Liver (tissue), 7 donors: ENCODE measurements at regions not wholly inside any gene's neighbourhood (a gene's known extent, or its start where the extent isn't known, plus 50 kb on each side); places are given as distances from the start of the nearest gene placed in this dataset.

Source experiments
- DNase-seq: peaks from one replicate; pipeline ENCODE4 v3.0.0-alpha.2; 2017; ENCODE audit warnings: low spot score
- H3K27ac ChIP-seq, 2 donors: one replicate each; pipeline ENCODE4 v1.7.0; 2013; ENCODE audit warnings: inconsistent platforms in 2 of 2, low read length in 2 of 2, control low read depth in 1 of 2, low read depth in 1 of 2, mild to moderate bottlenecking in 1 of 2
- H3K27me3 ChIP-seq, 4 donors: one replicate each; pipeline versions ENCODE4 v1.6.1 to v1.7.0; 2013; ENCODE audit warnings: low read length in 3 of 4, inconsistent platforms in 1 of 4, mild to moderate bottlenecking in 1 of 4, moderate library complexity in 1 of 4; ENCODE audit not compliant: control insufficient read depth in 4 of 4, insufficient read depth in 4 of 4
- H3K36me3 ChIP-seq, 4 donors: one replicate each; pipeline versions ENCODE4 v1.6.1 to v1.7.0; 2013; ENCODE audit warnings: low read length in 3 of 4, mild to moderate bottlenecking in 3 of 4, low read depth in 1 of 4, moderate library complexity in 1 of 4; ENCODE audit not compliant: control insufficient read depth in 4 of 4, insufficient read depth in 3 of 4
- H3K4me1 ChIP-seq, 4 donors: one replicate each; pipeline versions ENCODE4 v1.6.1 to v1.7.0; 2013; ENCODE audit warnings: low read length in 3 of 4, mild to moderate bottlenecking in 3 of 4, moderate library complexity in 1 of 4; ENCODE audit not compliant: control insufficient read depth in 4 of 4, insufficient read depth in 4 of 4
- H3K4me3 ChIP-seq, 3 donors: one replicate each; pipeline versions ENCODE4 v1.6.1 to v1.7.0; 2013; ENCODE audit warnings: low read length in 3 of 3, control low read depth in 1 of 3, low read depth in 1 of 3, mild to moderate bottlenecking in 1 of 3
- H3K9ac ChIP-seq, 2 donors: one replicate each; pipeline ENCODE4 v1.7.0; 2013; ENCODE audit warnings: low read length in 2 of 2, mild to moderate bottlenecking in 2 of 2, moderate library complexity in 2 of 2, control low read depth in 1 of 2, low read depth in 1 of 2
- H3K9me3 ChIP-seq, 4 donors: one replicate each; pipeline versions ENCODE4 v1.6.1 to v1.7.0; 2013; ENCODE audit warnings: low read length in 3 of 4; ENCODE audit not compliant: control insufficient read depth in 4 of 4
- EGR1 ChIP-seq, 2 donors: IDR thresholded peaks; 2 replicates each; pipeline ENCODE4 v1.6.1; 2016 to 2018; ENCODE audit warnings: antibody characterized with exemption in 2 of 2, low read depth in 2 of 2
- FOXA2 ChIP-seq: IDR thresholded peaks from 2 replicates; pipeline ENCODE4 v1.6.1; 2016; ENCODE audit warnings: antibody characterized with exemption
- HNF4A ChIP-seq, 2 donors: conservative IDR thresholded peaks; 2 replicates each; pipeline ENCODE4 v1.6.1; 2016; ENCODE audit warnings: antibody characterized with exemption in 2 of 2, mild to moderate bottlenecking in 2 of 2
- JUND ChIP-seq, 2 donors: IDR thresholded peaks; 2 replicates each; pipeline ENCODE4 v1.6.1; 2016; ENCODE audit warnings: antibody characterized with exemption in 2 of 2
- RAD21 ChIP-seq, 2 donors: IDR thresholded peaks; 2 replicates each; pipeline ENCODE4 v1.6.1; 2016; ENCODE audit warnings: antibody characterized with exemption in 2 of 2, mild to moderate bottlenecking in 2 of 2
- RXRA ChIP-seq, 2 donors: IDR thresholded peaks; 2 replicates each; pipeline ENCODE4 v1.6.1; 2017 to 2018; ENCODE audit warnings: antibody characterized with exemption in 2 of 2, mild to moderate bottlenecking in 1 of 2
- SP1 ChIP-seq: IDR thresholded peaks from 2 replicates; pipeline ENCODE4 v1.6.1; 2018; ENCODE audit warnings: antibody characterized with exemption, mild to moderate bottlenecking
- YY1 ChIP-seq: IDR thresholded peaks from 2 replicates; pipeline ENCODE4 v1.6.1; 2016; ENCODE audit warnings: antibody characterized with exemption, mild to moderate bottlenecking
- WGBS: extraction: QIAGEN DNeasy Blood & Tissue Kit; methylation state at CpG from one replicate; pipeline ENCODE4 v1.1.7; 2013; 5-methylcytosine and 5-hydroxymethylcytosine counted together
- TF ChIP-seq, protein P1 (sequence below): IDR thresholded peaks from 2 replicates; pipeline ENCODE4 v1.6.1; 2016; ENCODE audit warnings: antibody characterized with exemption
- TF ChIP-seq, protein P2 (sequence below): IDR thresholded peaks from 2 replicates; pipeline ENCODE4 v1.6.1; 2016; ENCODE audit warnings: antibody characterized with exemption
- donor health status: healthy.
- donor health status: healthy.
- donor health status: healthy.
- donor health status: healthy.

DNA sequence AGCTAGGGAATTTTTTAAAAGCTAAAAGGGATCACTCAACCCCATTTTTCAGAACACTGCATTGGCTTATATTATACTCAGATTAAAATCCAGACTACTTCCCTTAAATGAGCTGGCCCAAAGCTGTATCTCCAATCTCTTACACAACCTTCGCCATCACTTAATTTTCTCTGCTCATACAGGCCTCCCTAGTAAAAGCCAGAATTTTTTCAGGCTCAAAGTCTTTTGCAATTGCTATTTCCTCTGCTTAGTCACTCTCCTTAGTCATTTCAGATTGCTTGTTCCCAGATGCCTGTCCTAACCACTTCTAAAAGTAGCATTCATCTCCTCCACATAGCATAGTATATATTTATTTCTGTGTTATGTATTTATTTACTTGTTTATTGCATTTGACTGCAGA lies 1587.9 kb upstream of the ADGRL3 start:
- 71% methylated on average over 1 of the region's 1 CpG for WGBS
- H3K36me3 ChIP-seq = no peaks in the 10 kb centered on the region
- no peak for TF ChIP-seq RAD21 (IDR thresholded peaks at IDR 0.05)
- TF ChIP-seq HNF4A (conservative IDR thresholded peaks at IDR 0.05) = peak in 1 of 2 donors; percentile 12
- H3K27me3 ChIP-seq = no peaks in the 10 kb centered on the region
- DNase-seq = no peak
- H3K9me3 ChIP-seq = no peaks in the 10 kb centered on the region
- H3K4me1 ChIP-seq = peaks cover 0 to 4% (median under 1%) of the 10 kb centered on the region in 4 donors
- H3K27ac ChIP-seq = no peak overlapping the region
- no peak overlapping the region for H3K9ac ChIP-seq
- no peak overlapping the region for H3K4me3 ChIP-seq

DNA sequence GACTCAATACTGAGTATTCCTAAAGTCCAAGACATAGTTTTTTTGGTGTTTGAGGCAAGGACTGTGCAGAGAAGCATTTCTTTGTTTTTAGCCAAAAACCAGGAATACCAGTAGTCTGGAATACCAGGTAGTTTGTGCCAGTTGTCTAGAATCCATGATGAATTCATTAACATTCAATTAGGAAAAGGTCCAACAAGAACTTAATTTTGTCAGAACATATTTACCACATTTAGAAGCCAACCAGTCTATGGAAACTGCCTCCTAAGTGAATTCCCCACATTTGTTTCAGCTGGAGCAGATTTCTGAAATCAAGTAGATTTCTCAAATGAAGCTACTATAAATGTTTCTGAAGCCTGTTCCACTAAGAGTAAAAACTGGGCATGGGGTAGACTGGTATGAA lies 1584.8 kb upstream of the ADGRL3 start:
- no peaks in the 10 kb centered on the region for H3K27me3 ChIP-seq
- no peaks in the 10 kb centered on the region for H3K9me3 ChIP-seq
- TF ChIP-seq, protein P1, sequence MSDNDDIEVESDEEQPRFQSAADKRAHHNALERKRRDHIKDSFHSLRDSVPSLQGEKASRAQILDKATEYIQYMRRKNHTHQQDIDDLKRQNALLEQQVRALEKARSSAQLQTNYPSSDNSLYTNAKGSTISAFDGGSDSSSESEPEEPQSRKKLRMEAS = no peak
- no peak for TF ChIP-seq RXRA (IDR thresholded peaks at IDR 0.05)
- TF ChIP-seq YY1 = no peak
- TF ChIP-seq, protein P2, sequence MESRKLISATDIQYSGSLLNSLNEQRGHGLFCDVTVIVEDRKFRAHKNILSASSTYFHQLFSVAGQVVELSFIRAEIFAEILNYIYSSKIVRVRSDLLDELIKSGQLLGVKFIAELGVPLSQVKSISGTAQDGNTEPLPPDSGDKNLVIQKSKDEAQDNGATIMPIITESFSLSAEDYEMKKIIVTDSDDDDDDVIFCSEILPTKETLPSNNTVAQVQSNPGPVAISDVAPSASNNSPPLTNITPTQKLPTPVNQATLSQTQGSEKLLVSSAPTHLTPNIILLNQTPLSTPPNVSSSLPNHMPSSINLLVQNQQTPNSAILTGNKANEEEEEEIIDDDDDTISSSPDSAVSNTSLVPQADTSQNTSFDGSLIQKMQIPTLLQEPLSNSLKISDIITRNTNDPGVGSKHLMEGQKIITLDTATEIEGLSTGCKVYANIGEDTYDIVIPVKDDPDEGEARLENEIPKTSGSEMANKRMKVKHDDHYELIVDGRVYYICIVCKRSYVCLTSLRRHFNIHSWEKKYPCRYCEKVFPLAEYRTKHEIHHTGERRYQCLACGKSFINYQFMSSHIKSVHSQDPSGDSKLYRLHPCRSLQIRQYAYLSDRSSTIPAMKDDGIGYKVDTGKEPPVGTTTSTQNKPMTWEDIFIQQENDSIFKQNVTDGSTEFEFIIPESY = no peak
- no peak for TF ChIP-seq JUND (IDR thresholded peaks at IDR 0.05)
- no peak for DNase-seq
- peaks cover 0 to 4% (median under 1%) of the 10 kb centered on the region in 4 donors for H3K4me1 ChIP-seq
- H3K9ac ChIP-seq = no peak overlapping the region
- H3K36me3 ChIP-seq = no peaks in the 10 kb centered on the region
- H3K27ac ChIP-seq = no peak overlapping the region
- no peak overlapping the region for H3K4me3 ChIP-seq

DNA sequence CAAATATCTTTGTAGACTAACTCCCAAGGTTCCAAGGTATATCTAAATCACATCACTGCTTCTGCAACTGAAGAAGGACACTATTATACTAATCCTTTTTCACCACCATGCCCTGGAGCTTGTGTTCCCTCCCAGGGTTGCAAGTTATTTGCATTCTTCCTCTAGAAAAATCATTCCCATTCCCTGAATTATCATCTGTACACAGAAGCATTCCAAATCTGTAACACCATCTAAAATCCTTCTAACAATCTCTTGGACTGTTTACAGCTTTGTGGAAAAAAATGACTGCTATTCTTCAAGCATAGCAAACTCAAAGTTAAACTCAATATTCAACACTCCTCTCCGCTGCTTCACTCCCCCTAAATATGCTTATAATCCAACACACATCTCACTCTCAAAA lies 1570.8 kb upstream of the ADGRL3 start:
- peaks cover 0 to 13% (median 3%) of the 10 kb centered on the region in 4 donors for H3K4me1 ChIP-seq
- TF ChIP-seq HNF4A (conservative IDR thresholded peaks at IDR 0.05) (no peak), SP1 (no peak), EGR1 (IDR thresholded peaks at IDR 0.05; ENCODE audit: low read depth in 2 of 2) (no peak), JUND (IDR thresholded peaks at IDR 0.05) (no peak), RXRA (IDR thresholded peaks at IDR 0.05) (no peak), FOXA2 (no peak)
- TF ChIP-seq, protein P1 = no peak
- no peak for DNase-seq
- 93% methylated on average over 1 of the region's 1 CpG for WGBS
- H3K4me3 ChIP-seq = no peak overlapping the region
- H3K27ac ChIP-seq = no peak overlapping the region
- H3K9me3 ChIP-seq = no peaks in the 10 kb centered on the region
- H3K27me3 ChIP-seq = no peaks in the 10 kb centered on the region
- no peak overlapping the region for H3K9ac ChIP-seq
- H3K36me3 ChIP-seq = no peaks in the 10 kb centered on the region

DNA sequence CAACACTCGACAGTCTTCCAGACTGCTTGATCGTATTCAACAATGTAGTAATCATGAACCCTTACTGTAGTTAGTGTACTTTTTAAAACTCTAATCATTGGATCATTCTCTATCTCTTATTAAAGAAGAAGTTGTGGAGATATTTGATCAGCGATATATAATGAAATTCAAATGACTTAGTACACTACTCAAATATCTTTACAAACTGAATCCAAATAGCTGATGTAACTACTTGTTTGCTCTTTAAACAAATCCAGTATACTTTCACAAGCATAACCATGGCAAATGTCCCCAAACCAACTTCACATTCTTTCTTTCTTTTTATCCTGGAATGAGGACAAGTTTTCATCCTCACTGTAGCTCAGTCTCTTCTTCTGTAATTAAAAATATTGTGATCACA lies 1569.9 kb upstream of the ADGRL3 start:
- Histone ChIP-seq H3K9me3 (no peaks in the 10 kb centered on the region), H3K27me3 (no peaks in the 10 kb centered on the region), H3K27ac (no peak overlapping the region), H3K4me1 (peaks cover 0 to 13% (median 3%) of the 10 kb centered on the region in 4 donors), H3K4me3 (no peak overlapping the region), H3K9ac (no peak overlapping the region), H3K36me3 (no peaks in the 10 kb centered on the region)
- no peak for DNase-seq
- TF ChIP-seq RXRA (IDR thresholded peaks at IDR 0.05) (no peak), HNF4A (conservative IDR thresholded peaks at IDR 0.05) (peak in 1 of 2 donors; percentile 10), JUND (IDR thresholded peaks at IDR 0.05) (no peak)
- 71% methylated on average over 3 of the region's 3 CpGs for WGBS
